ENCODE measurements at regions not wholly inside any gene's neighbourhood (a gene's known extent, or its start where the extent isn't known, plus 50 kb on each side); places are given as distances from the start of the nearest gene placed in this dataset.
"Not testable (repeated sequence)": the region's sequence is repeated elsewhere in the genome, so short reads cannot be mapped to it uniquely, and the experiment has no call there.

DNA sequence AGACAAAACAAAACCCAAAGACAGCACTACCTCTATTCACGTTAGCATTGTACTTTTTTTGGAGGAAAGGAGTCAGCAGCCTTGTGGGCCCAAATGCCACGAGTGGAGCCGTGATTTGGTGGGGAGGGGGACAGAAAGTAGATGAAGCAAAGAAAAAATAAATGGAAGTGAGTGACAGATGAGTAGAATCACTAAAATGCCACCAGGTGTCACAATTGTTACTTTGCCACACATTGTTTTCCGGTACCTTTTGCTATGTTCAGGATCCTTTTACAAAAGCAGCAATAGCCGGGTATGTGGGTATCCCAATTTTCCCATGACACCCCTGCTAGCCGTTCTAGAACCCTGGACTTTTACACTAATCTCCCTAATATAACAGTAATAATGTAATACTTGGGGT is 85.0 kb upstream of the AK4 start:
- DNase-seq: no peak

DNA sequence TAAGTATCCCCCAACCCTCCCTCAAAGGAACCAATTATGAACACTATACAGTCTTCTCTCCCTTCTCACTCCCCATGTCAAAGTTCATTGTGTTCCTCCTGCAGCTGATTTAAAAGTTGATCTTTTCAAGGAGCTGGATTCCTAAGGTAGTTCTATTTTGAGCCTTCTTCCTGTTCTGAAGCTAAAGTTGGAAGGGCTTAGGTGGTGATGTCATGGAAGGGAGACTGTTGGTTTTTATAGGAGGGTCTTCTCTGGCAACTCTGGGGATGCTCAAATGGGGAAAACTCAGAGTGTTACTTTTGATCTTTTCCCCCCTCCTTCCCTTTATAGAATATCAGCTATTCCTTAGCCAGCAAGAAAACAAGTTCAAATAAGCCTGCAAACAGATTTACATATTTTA is 83.0 kb upstream of the AK4 start:
- DNase-seq: no peak

DNA sequence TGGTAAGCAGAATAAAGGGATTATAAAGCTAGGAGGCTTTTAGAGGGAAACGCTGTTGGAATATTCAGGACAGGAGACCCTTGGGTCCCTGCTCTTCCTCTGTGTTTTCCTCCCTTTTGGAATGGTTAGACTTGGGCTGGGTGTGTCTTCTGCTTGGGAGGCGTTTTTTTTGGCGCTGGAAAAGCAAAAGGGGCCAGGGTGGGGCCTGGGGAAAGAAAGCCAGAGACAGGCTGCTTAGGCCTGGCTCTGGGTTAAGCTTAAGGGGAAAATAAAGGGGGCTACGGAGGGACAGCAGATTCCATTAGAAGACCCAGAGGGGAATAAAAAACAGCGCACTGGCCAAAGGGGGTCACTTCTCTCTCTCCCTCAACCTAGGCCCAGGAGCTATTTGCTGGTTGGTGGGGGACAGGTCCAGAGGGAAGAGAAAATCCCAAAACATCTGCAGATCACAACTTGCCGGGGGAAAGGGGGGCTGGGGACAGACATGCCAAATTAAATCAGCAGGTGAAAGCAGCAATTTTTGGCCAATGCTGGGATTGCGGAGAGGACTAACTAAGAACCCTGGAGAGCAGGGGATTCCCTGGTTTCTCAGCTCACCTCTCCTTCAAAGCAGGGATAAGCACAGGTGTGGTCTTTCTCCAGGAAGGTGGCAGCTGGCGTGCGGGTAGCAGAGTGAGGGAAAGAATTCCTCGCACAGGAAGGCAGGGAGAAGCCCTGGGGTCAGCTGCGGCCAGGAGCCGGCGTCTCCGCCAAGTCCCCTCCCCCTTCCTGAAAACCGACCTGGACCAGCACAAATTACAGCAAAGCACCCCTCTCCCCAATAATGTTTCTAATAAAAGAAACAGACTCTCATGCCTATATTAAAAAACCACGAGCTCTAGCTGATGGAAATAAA is 82.2 kb upstream of the AK4 start:
- DNase-seq: no peak

GRCh38 chr1:65066419-65066765 is 81.6 kb upstream of the AK4 start:
- DNase-seq: no peak

DNA sequence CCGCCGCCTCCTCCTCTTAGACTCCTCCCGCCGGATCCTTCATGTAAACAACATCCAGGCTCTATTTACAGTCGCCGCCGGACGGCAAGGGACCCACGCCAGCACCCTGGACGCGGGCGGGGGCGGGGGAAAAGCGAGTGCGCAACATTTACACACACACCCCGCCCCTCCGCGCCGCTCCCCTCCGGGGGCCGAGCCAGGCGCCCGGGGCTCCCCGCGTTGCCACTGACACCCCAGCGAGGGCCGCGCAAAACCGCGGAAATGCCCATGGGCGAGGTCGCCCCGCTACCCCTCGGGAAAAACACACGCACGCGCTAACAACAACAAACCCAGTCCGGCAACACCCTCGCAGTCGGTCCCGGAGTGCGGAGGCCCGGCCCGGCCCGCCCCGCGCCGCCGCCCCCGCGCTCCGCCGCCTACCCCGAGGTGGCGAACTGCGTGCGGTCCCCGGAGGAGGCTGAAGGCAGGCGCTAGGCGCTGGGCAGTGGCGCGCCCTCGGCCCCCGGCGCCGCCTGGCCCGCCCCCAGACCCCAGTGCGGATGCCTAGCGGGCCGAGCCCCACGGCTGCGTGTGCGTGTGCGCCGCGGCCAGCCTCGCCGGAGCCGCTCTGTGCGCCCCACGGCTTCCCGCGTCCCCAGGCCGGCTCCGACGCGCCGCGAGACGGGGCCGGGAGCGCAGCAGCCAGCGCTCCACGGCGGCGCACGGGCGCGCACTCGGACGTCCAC is 81.1 kb upstream of the AK4 start:
- peak; percentile 82 for DNase-seq

GRCh38 chr1:65067491-65068201 is 80.4 kb upstream of the AK4 start:
- DNase-seq: peak; percentile 68

DNA sequence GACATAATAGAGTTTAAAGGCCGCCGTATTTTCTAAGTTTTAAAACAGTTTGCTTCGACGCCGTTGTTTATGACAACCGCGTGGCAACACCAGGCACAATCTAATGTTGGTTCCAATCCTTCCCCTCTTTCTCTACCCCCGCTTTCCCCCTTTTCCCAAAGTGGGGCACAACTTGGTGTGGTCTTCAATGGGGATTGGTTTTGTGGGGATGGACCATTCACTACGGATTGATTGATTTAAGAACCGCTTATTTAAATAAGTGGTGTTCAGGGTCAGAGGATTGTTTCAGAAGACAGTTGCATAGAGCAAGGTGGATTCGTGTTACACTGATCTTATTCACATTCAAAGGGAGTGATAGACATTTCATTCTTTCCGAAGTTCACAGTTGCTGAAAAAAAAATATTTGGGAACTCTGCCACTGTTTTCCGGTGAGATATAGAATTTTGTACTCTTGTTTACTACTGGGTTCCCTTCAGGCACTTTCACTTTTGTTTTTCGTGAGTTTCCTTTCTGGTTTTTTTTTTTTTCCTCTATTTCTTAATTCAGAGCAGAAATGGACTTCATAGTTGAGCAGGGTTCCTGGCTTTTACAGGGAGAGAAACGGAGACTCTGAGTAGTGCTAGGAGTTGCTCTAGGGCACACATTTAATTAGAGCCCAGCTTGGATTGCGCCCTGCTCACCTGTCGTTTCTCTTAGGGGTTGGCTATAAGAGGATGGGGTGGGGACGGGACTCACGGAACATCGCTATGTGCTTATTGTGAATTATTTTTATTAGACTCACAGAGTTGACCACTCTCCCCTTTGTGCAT is 79.6 kb upstream of the AK4 start:
- no peak for DNase-seq

- DNase-seq: peak; percentile 45
These were observed 78.9 kb upstream of the AK4 start for GRCh38 chr1:65069011-65069565.

DNA sequence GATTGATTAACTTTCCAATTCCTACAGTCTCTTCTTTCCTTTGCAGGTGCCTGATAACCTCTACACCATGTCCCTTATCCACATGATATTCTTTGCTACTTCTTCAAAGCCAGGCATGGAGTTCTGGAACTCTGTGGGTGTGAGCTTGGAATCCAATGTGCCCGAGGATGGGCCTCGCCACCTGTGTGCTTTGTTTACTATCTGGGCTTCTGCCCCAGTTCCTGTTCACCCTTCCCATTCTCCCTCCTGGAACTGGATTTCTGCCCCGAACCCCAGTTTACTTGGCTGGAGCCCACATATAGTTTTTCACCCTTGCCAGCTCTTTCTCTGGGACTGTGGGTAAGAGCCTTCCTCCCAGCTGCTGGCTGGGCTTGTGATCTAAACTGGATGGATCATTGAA is 75.2 kb upstream of the AK4 start:
- no peak for DNase-seq

- DNase-seq: peak; percentile 39
These were observed 72.7 kb upstream of the AK4 start for GRCh38 chr1:65075123-65075976.

- no peak for DNase-seq
These were observed 70.6 kb upstream of the AK4 start for GRCh38 chr1:65077369-65077768.

DNA sequence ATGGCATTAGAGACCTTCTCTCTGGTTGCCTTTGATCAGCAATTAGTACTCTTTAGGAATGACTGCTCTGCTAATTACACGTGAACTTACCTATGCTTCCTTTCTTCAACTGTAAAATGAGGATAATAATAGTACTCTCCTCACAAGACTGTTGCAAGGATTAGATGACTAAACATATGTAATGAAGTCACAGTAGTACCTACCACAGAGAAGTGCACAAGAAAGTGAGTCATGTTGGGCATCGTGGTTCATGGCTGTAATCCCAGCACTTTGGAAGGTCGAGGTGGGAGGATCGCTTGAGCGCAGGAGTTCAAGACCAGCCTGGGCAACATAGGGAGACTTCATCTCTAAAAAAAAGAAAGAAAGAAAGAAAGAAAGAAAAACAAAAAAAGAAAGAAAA is 68.1 kb upstream of the AK4 start:
- no peak for DNase-seq

GRCh38 chr1:65082346-65083040 is 65.5 kb upstream of the AK4 start:
- DNase-seq: no peak

DNA sequence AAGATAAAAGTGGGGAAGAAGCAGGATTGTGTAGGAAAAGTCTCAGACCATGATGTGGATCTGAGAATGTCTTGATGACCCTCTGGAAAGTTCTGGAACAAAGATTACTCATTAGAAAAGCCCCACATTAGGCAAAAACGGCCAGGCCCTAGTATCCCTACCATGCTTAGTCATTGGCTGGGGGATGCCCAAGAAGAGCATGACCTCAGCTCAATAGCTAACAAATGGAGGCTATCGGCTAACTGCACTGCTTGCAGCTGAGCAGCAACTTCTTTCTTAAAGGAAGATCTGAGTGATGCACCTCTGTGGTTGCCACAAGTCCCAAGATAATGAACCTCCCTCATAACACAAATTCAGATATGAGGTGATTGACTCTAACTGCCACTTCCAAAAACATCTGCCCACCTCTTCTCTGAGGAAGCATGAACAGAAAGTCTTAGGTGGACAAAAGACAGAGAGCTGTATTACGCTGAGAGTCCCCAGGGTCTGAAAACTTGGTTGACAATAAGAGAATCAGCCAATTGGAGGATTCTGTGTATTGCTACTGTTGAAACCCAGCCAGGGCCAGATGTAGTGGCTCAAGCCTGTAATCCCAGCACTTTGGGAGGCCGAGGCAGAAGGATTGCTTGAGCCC is 64.6 kb upstream of the AK4 start:
- no peak for DNase-seq

GRCh38 chr1:65084066-65084465 is 63.9 kb upstream of the AK4 start:
- DNase-seq: no peak

GRCh38 chr1:65087519-65087918 is 60.5 kb upstream of the AK4 start:
- DNase-seq: not testable (repeated sequence)

GRCh38 chr1:65090406-65090805 is 57.6 kb upstream of the AK4 start:
- no peak for DNase-seq

- DNase-seq: no peak
These were observed 55.3 kb upstream of the AK4 start for GRCh38 chr1:65092691-65093090.

- DNase-seq: no peak
These were observed 50.9 kb upstream of the AK4 start for GRCh38 chr1:65097076-65097475.
